Upper lobe of left lung (tissue), 6 donors: ENCODE measurements at regions not wholly inside any gene's neighbourhood (a gene's known extent, or its start where the extent isn't known, plus 50 kb on each side); places are given as distances from the start of the nearest gene placed in this dataset.

Experiments used
- ATAC-seq, 2 donors: fragments of 200-7000 bp; cut with Tn5 transposase; one replicate each; pipeline ENCODE4 v1.9.1; 2022; ENCODE audit warnings: mild to moderate bottlenecking in 2 of 2, moderate library complexity in 2 of 2; ENCODE audit not compliant: low FRiP score in 2 of 2
- DNase-seq, 2 donors: peaks; one replicate each; pipeline ENCODE4 v3.0.0-alpha.2; 2019 to 2020
- H3K27ac ChIP-seq, 4 donors: fragments of 200-600 bp; sonication (generic); one replicate each; pipeline ENCODE4 v1.5.1; 2016 to 2019
- H3K27me3 ChIP-seq, 4 donors: fragments of 200-600 bp; sonication (generic); one replicate each; pipeline ENCODE4 v1.5.1; 2017 to 2019
- H3K36me3 ChIP-seq, 4 donors: fragments of 200-600 bp; sonication (generic); one replicate each; pipeline ENCODE4 v1.5.1; 2016 to 2019
- H3K4me1 ChIP-seq, 4 donors: fragments of 200-600 bp; sonication (generic); one replicate each; pipeline ENCODE4 v1.5.1; 2018 to 2019
- H3K4me3 ChIP-seq, 4 donors: fragments of 200-600 bp; sonication (generic); one replicate each; pipeline ENCODE4 v1.5.1; 2017 to 2019; ENCODE audit warnings: mild to moderate bottlenecking in 2 of 4, moderate library complexity in 1 of 4
- H3K9me3 ChIP-seq, 4 donors: fragments of 200-600 bp; sonication (generic); one replicate each; pipeline ENCODE4 v1.5.1; 2018 to 2019
- CTCF ChIP-seq, 6 experiments: fragments of 450-650 bp in 4 of 6; fragments of 200-600 bp in 2 of 6; sonication (generic) in 2 of 6; IDR thresholded peaks; one replicate each; pipeline ENCODE4 v1.5.1; 2016 to 2019; ENCODE audit warnings: antibody characterized with exemption in 6 of 6
- EP300 ChIP-seq, 4 donors: sonication (generic); formaldehyde crosslinking; IDR thresholded peaks; one replicate each; pipeline ENCODE4 v1.5.1; 2017; ENCODE audit warnings: antibody characterized with exemption in 4 of 4, control low read depth in 2 of 4
- POLR2A ChIP-seq, 4 donors: fragments of 450-650 bp; IDR thresholded peaks; one replicate each; pipeline ENCODE4 v1.5.1; 2016 to 2017; ENCODE audit warnings: antibody characterized with exemption in 4 of 4, mild to moderate bottlenecking in 2 of 4
- POLR2AphosphoS5 ChIP-seq, 2 donors: sonication (generic); formaldehyde crosslinking; IDR thresholded peaks; one replicate each; pipeline ENCODE4 v1.5.1; 2017; ENCODE audit warnings: antibody characterized with exemption in 2 of 2
- WGBS, 2 donors: methylation state at CpG; one replicate each; pipeline ENCODE4 v1.1.5; 2017 to 2018; 5-methylcytosine and 5-hydroxymethylcytosine counted together
- donor health status: DM: no; HTN: no; CAD: no; lungs with moderate emphysema.
- donor health status: DM: no; HTN: yes; CAD: no; lungs with severe emphysema.

GRCh38 chr12:67026487-67027246, 242.5 kb upstream of the CAND1 start:
- Histone ChIP-seq H3K4me1 (no peaks in the 10 kb centered on the region), H3K4me3 (no peak overlapping the region), H3K27ac (no peak overlapping the region), H3K36me3 (no peaks in the 10 kb centered on the region), H3K9me3 (no peaks in the 10 kb centered on the region), H3K27me3 (no peaks in the 10 kb centered on the region)
- WGBS, 2 donors: 77% methylated on average over 5 of the region's 5 CpGs
- DNase-seq (no peak), ATAC-seq (no peak)
- no peak for TF ChIP-seq CTCF (IDR thresholded peaks at IDR 0.05)
- no peak for TF ChIP-seq EP300 (IDR thresholded peaks at IDR 0.05)
- no peak for TF ChIP-seq POLR2AphosphoS5 (IDR thresholded peaks at IDR 0.05)
- no peak for TF ChIP-seq POLR2A (IDR thresholded peaks at IDR 0.05)

GRCh38 chr12:67028529-67028928, 240.6 kb upstream of the CAND1 start:
- Histone ChIP-seq H3K4me1 (no peaks in the 10 kb centered on the region), H3K9me3 (no peaks in the 10 kb centered on the region), H3K4me3 (no peak overlapping the region), H3K36me3 (no peaks in the 10 kb centered on the region), H3K27me3 (no peaks in the 10 kb centered on the region), H3K27ac (no peak overlapping the region)
- DNase-seq (no peak), ATAC-seq (no peak)
- 70 to 84% methylated on average over 2 of the region's 2 CpGs for WGBS, 2 donors
- TF ChIP-seq POLR2A (IDR thresholded peaks at IDR 0.05): no peak
- TF ChIP-seq EP300 (IDR thresholded peaks at IDR 0.05): no peak
- TF ChIP-seq CTCF (IDR thresholded peaks at IDR 0.05): no peak
- no peak for TF ChIP-seq POLR2AphosphoS5 (IDR thresholded peaks at IDR 0.05)

- Histone ChIP-seq H3K9me3 (no peaks in the 10 kb centered on the region), H3K27me3 (no peaks in the 10 kb centered on the region), H3K27ac (no peak overlapping the region), H3K4me1 (no peaks in the 10 kb centered on the region), H3K36me3 (no peaks in the 10 kb centered on the region), H3K4me3 (no peak overlapping the region)
- no peak for DNase-seq
- 50% methylated on average over 7 of the region's 7 CpGs for WGBS, 2 donors
- ATAC-seq: no peak
- TF ChIP-seq POLR2AphosphoS5 (IDR thresholded peaks at IDR 0.05) (no peak), CTCF (IDR thresholded peaks at IDR 0.05) (no peak), EP300 (IDR thresholded peaks at IDR 0.05) (no peak), POLR2A (IDR thresholded peaks at IDR 0.05) (no peak)
Observed at GRCh38 chr12:67034110-67034879, 234.9 kb upstream of the CAND1 start.

GRCh38 chr12:67035121-67035520, 234.0 kb upstream of the CAND1 start:
- ATAC-seq: no peak
- no peaks in the 10 kb centered on the region for H3K4me1 ChIP-seq
- no peak overlapping the region for H3K27ac ChIP-seq
- no peaks in the 10 kb centered on the region for H3K27me3 ChIP-seq
- no peak overlapping the region for H3K4me3 ChIP-seq
- WGBS, 2 donors: 47 to 61% methylated on average over 5 of the region's 5 CpGs
- no peak for DNase-seq
- no peak for TF ChIP-seq POLR2AphosphoS5 (IDR thresholded peaks at IDR 0.05)
- no peak for TF ChIP-seq POLR2A (IDR thresholded peaks at IDR 0.05)
- TF ChIP-seq CTCF (IDR thresholded peaks at IDR 0.05): no peak
- TF ChIP-seq EP300 (IDR thresholded peaks at IDR 0.05): no peak
- no peaks in the 10 kb centered on the region for H3K9me3 ChIP-seq
- no peaks in the 10 kb centered on the region for H3K36me3 ChIP-seq
